ENCODE measurements at regions not wholly inside any gene's neighbourhood (a gene's known extent, or its start where the extent isn't known, plus 50 kb on each side); places are given as distances from the start of the nearest gene placed in this dataset.
"Not testable (repeated sequence)": the region's sequence is repeated elsewhere in the genome, so short reads cannot be mapped to it uniquely, and the experiment has no call there.

GRCh38 chr1:58836408-58836807 is 52.6 kb upstream of the JUN start:
- FAIRE-seq = no peak

DNA sequence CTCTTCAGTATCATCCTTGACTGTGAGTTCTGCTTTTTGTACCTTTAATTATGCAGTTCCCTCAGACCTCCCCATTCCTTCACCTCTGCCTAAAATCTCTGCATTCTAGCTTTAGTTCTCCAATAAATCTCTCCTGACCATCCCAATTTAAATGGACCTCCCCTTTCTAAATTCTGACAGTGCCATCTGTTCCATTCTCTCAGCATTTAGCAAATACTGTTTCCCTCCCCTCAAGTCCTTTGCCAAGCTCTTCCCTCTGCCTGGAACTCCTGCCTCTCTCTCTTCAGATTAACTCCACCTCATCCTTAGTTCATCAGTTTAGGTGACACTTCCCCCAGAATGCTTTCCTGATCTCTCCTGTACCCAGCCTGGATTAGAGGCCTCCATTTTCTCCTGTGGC is 54.0 kb upstream of the JUN start:
- FAIRE-seq = no peak

DNA sequence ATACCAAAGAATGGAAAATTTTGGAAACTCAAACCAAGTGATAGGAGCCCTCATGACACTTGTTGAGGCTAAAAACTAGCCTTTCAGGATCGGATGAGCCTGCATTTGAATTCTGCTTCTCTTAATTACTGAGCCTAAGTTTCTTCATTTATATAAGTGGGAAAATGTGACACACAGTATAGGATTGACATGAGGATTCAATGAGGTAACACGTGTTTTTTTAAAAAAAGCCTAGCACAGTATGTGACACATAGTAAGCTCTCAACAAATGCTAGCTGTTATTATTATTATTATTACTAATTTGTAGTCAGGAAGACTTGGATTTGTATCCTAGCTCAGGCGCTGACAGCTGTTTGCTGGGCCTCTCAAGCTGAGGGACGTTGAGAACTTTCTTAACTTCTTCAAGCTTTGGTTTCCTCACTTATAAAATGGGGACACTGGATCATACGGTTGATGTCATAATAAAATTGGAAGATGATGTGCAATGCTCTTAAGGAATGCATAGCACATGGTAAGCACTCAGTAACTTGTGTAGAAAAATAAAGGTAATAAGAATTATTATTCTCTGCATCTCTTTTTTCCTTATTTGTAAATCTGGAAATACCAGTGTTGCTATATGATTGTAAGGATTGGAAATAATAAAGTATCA is 55.4 kb upstream of the JUN start:
- no peak for FAIRE-seq

- no peak for FAIRE-seq
These were observed 56.3 kb upstream of the JUN start for GRCh38 chr1:58839846-58840835.

DNA sequence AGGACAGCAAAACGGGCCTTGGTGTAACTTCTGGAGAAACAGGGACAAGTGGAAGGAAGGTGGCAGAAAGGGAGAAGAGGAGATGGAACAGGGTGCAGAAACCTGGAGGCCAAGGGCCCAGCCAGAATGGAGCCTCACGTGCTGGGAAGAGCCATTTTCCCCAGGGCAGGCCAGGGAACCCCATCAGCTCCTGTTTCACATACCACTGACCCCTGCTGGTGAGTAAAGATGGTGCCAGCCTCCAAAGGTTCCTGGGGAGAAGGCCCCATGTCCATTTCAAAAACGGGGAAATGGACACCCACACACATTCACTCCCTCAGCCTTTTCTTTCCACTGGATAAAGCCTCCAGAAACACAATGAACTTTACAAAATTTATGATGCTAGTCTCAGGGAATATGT is 57.6 kb upstream of the JUN start:
- FAIRE-seq = no peak

GRCh38 chr1:58842941-58843340 is 59.1 kb upstream of the JUN start:
- no peak for FAIRE-seq

- FAIRE-seq = no peak
These were observed 60.3 kb upstream of the JUN start for GRCh38 chr1:58844176-58844575.

- FAIRE-seq = no peak
These were observed 62.1 kb upstream of the JUN start for GRCh38 chr1:58845942-58846341.

GRCh38 chr1:58848818-58849411 is 65.1 kb upstream of the JUN start:
- FAIRE-seq = peak; percentile 70

GRCh38 chr1:58849551-58849950 is 65.7 kb upstream of the JUN start:
- FAIRE-seq = no peak

DNA sequence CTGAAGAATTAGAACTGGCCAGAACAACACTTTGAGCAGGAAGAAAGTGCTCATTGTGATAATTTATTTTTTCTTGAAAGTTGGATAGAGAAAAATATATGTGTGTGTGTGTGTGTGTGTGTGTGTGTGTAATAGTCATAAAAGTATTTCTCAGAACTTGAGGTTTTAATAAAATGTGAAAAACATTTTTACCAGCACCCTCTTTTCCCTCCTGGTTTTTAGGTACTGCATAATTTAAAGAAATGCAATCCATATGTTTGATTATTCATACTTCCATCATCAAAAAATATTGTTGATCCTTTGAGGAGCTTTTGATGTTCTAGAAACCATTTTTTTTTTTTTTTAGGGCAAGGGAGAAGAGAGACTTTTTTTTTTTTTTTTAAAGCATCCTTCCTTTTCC is 66.8 kb upstream of the JUN start:
- FAIRE-seq = no peak

GRCh38 chr1:58852731-58853485 is 69.1 kb upstream of the JUN start:
- FAIRE-seq = no peak

DNA sequence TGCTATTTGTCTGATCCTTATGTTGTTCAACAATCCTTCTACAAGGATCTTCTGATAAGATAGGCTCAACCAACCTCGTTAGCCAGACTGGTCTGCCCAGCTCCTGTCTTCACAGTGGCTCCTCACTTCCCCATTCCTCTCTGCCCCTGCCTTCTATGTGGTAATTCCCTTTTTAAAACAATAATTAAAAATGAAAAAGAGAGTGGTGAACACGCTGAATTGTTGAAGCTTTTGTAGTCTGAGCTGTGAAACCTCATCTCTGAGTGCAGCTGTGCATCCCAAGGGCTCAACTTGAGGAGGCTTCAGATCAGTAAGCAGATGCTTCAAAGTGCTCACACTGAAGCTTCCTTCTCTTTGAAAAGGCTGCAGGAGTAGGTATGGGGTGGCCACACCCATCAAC is 70.7 kb upstream of the JUN start:
- FAIRE-seq = no peak

GRCh38 chr1:58855274-58856165 is 71.7 kb upstream of the JUN start:
- FAIRE-seq = no peak

GRCh38 chr1:58856281-58856680 is 72.4 kb upstream of the JUN start:
- FAIRE-seq = not testable (repeated sequence)

DNA sequence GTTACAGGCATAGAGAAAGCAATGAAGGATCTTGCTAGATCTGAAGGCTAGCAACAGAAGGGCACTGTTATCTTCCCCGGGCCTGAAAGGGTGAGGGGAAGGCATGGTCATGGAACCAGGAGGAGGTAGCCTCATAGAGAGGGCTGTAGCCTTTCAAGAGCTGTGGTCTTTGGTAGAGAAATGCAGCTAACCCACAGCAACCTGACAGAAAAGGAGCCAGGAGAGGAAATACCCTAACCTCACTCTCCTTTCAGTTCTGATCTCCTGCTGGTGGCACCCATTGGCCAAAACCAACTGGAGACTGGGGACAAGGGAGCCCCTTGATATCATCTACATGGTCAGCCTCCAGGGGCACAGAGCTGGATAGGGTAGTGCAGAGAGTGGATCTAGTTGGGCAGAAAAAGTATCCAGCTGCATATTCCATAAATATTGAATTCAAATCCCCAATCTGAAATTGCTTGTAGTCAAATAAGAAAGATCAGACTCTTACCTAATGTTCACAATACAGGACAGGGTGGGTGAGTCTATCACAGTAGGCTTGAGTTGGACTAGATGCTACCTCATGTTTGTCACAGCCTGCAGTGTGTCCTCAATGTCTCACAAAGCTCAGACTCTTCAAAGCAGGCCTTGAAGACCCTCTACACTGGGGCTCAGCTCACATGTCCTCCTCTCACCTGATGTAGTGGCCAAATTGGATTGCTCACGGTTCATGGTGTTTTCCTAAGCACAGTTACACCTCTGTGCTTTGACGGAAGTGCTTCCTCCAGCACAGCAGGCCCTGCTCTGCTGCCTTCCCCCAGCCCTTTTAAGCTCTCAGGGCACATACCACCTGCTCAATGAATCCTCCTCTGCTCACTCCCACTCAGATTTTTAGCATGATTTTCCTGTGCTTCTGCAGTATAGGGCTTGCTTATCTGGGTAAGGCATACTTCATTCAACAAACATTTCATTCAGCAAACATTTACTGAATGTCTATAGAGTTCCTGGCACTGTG is 74.1 kb upstream of the JUN start:
- FAIRE-seq = no peak

DNA sequence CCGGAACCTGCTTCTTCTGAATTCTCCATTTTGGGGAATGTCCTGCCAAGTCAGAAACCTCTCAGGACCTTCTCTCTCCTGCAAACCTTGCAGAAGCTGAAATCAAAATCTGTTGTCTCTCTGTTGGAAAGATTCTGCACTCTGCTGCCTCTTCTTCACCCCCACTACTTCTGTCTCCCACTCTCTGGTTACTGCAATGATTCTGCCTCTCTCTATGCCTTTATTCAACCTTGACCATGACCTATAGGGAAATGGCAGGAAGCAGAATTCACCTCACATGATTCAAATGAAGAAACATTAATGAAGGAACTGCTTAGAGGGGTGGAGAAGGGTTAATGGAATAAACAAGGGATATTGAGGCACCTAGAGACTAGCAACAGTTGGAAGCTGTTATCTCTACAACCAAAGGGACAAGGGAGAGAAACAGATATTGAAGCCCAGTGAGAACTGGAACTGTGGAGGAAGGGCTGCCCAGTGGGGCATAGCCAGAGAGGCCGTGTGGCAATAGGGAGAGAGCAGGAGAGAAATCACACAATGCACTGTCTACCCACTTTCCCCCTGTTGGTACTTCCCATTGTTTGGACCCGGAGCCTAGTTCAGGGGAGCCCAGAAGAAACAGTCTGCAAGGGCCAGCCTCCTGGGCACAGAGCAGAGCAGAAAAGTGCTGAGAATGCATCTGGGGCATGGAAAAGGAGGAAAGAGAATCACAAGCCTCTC is 76.1 kb upstream of the JUN start:
- no peak for FAIRE-seq

DNA sequence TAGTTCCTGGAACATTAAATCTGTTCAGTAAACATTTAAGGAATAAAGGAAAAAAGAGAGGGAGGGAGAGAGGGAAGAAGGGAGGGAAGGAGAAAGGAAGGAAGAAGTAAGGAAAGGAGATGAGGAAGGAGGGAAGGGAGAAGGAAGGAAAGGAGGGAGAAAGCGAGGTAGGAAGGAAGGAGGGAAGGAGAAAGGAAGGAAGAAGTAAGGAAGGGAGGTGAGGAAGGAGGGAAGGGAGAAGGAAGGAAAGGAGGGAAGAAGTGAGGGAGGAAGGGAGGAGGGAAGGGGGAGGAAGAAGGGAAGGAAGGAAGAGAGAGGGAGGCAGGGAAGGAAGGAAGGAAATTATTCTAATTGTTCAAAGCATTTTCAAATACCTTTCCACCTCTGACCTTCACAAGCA is 77.2 kb upstream of the JUN start:
- FAIRE-seq = no peak

- no peak for FAIRE-seq
These were observed 77.7 kb upstream of the JUN start for GRCh38 chr1:58861506-58861905.
